ENCODE measurements at regions not wholly inside any gene's neighbourhood (a gene's known extent, or its start where the extent isn't known, plus 50 kb on each side); places are given as distances from the start of the nearest gene placed in this dataset.
A peak's percentile ranks its signal among the peaks of the same experiment; 100 is the strongest.
"Not testable (repeated sequence)": the region's sequence is repeated elsewhere in the genome, so short reads cannot be mapped to it uniquely, and the experiment has no call there.

- peak in 1 of 3 experiments; percentile 1 for DNase-seq (ENCODE audit: low read depth in 2 of 3, low spot score in 2 of 3)
These were observed 61.2 kb upstream of the MRPS9 start for GRCh38 chr2:104976603-104977120.

- no peak for DNase-seq (ENCODE audit: low read depth in 2 of 3, low spot score in 2 of 3)
These were observed 59.9 kb upstream of the MRPS9 start for GRCh38 chr2:104977958-104978357.

DNA sequence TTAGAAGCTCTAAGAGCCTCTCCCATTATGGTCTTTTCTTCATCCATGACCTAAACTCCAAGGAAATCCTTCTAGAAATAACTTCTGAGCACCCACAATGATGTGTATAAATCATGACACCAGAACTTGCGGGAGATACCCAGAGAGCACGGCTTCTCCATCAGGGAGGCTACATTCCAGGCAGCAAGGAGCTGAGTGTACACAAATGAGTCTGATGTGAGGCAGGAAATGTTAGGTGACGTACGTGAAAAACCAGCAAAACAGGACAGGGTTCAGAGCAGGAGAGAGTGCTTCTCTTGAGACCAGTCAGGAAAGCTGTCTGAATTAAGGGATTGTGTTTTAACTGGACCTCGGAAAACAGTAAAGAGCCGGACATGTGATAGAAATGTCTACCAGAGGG is 58.1 kb upstream of the MRPS9 start:
- DNase-seq (ENCODE audit: low read depth in 2 of 3, low spot score in 2 of 3) = not testable (repeated sequence)

GRCh38 chr2:104982111-104982510 is 55.8 kb upstream of the MRPS9 start:
- no peak for DNase-seq (ENCODE audit: low read depth in 2 of 3, low spot score in 2 of 3)
